SU-DHL-6 (cell line): ENCODE measurements at regions not wholly inside any gene's neighbourhood (a gene's known extent, or its start where the extent isn't known, plus 50 kb on each side); places are given as distances from the start of the nearest gene placed in this dataset.

Source experiments
- H2AFZ ChIP-seq: fragments of 200-600 bp; sonication (generic); 2 replicates; pipeline ENCODE4 v1.6.1; 2014; ENCODE audit warnings: low read depth, mild to moderate bottlenecking, moderate library complexity, mixed read lengths, antibody characterized with exemption, low read length; ENCODE audit not compliant: severe bottlenecking
- H3F3A ChIP-seq: fragments of 200-600 bp; shearing (Covaris generic); 2 replicates; pipeline ENCODE4 v1.6.0; 2016; ENCODE audit warnings: antibody characterized with exemption, mild to moderate bottlenecking; ENCODE audit not compliant: insufficient read depth
- H3K27ac ChIP-seq: fragments of 200-600 bp; sonication (generic); 2 replicates; pipeline ENCODE4 v1.5.1; 2016; ENCODE audit warnings: low read depth, mild to moderate bottlenecking, low read length, moderate library complexity, mixed read lengths
- H3K27me3 ChIP-seq: fragments of 200-600 bp; sonication (generic), shearing (Covaris generic); 2 replicates; pipeline ENCODE4 v1.6.0; 2014; ENCODE audit warnings: mild to moderate bottlenecking, low read length
- H3K36me3 ChIP-seq: fragments of 200-600 bp; sonication (generic); 2 replicates; pipeline ENCODE4 v1.6.1; 2014; ENCODE audit warnings: mild to moderate bottlenecking, low read length, mixed read lengths
- H3K4me2 ChIP-seq: fragments of 300-600, 200-600 bp; shearing (Covaris generic), sonication (generic); 2 replicates; pipeline ENCODE4 v1.6.0; 2014; ENCODE audit warnings: low read length, low read depth, mild to moderate bottlenecking; ENCODE audit not compliant: poor library complexity, severe bottlenecking
- H3K4me3 ChIP-seq: fragments of 200-600 bp; sonication (generic); 2 replicates; pipeline ENCODE4 v1.5.1; 2014; ENCODE audit warnings: antibody characterized with exemption, low read length, mild to moderate bottlenecking, mixed read lengths; ENCODE audit not compliant: insufficient read depth, poor library complexity, severe bottlenecking
- H3K79me2 ChIP-seq: fragments of 200-600 bp; sonication (generic); 2 replicates; pipeline ENCODE4 v1.6.1; 2014; ENCODE audit warnings: mild to moderate bottlenecking, low read length, moderate library complexity; ENCODE audit not compliant: insufficient read depth
- H3K9ac ChIP-seq: fragments of 200-600 bp; sonication (generic); 2 replicates; pipeline ENCODE4 v1.7.0; 2014; ENCODE audit warnings: mild to moderate bottlenecking, low read length
- H3K9me2 ChIP-seq: fragments of 200-600 bp; sonication (generic); replicated peaks from 2 replicates; pipeline ENCODE4 v1.6.1; 2014; ENCODE audit warnings: low read length; ENCODE audit not compliant: insufficient read depth
- H3K9me3 ChIP-seq: fragments of 200-600 bp; sonication (generic); 2 replicates; pipeline ENCODE4 v1.6.1; 2014; ENCODE audit warnings: low read length, mixed read lengths; ENCODE audit not compliant: insufficient read depth
- H4K20me1 ChIP-seq: fragments of 200-600 bp; sonication (generic); 2 replicates; pipeline ENCODE4 v1.6.1; 2014; ENCODE audit warnings: low read depth, mild to moderate bottlenecking, antibody characterized with exemption, low read length, moderate library complexity, mixed read lengths
- CTCF ChIP-seq: fragments of 200-600 bp; sonication (generic); IDR thresholded peaks from one replicate; pipeline ENCODE4 v1.5.1; 2017; ENCODE audit warnings: antibody characterized with exemption, mild to moderate bottlenecking, low read length, moderate library complexity; ENCODE audit not compliant: insufficient read depth, poor library complexity, severe bottlenecking
- EZH2phosphoT487 ChIP-seq: fragments of 200-600 bp; sonication (generic), shearing (Covaris generic); conservative IDR thresholded peaks from 2 replicates; pipeline ENCODE4 v1.6.1; 2018; ENCODE audit warnings: mild to moderate bottlenecking, antibody characterized with exemption, low read length, moderate library complexity, mixed read lengths

- no peaks in the 10 kb centered on the region for H3F3A ChIP-seq
- H4K20me1 ChIP-seq, result no peaks in the 10 kb centered on the region
- H3K4me3 ChIP-seq, result no peak overlapping the region
- H3K36me3 ChIP-seq, result no peaks in the 10 kb centered on the region
- H3K79me2 ChIP-seq, result no peaks in the 10 kb centered on the region
- no peak overlapping the region for H3K27ac ChIP-seq
- TF ChIP-seq CTCF, result no peak
- no peak for TF ChIP-seq EZH2phosphoT487
- H3K9me3 ChIP-seq, result no peaks in the 10 kb centered on the region
- no peak overlapping the region for H2AFZ ChIP-seq
- no peak overlapping the region for H3K4me2 ChIP-seq
- no peaks in the 10 kb centered on the region for H3K9me2 ChIP-seq
- no peaks in the 10 kb centered on the region; the same call in 1 of the 2 replicates for H3K27me3 ChIP-seq
- no peak overlapping the region for H3K9ac ChIP-seq
Measured at GRCh38 chr11:45063669-45064068, 82.8 kb upstream of the PRDM11 start.

GRCh38 chr11:45067966-45068365 is 78.5 kb upstream of the PRDM11 start:
- Histone ChIP-seq H3K27ac (no peak overlapping the region), H3F3A (no peaks in the 10 kb centered on the region), H3K4me2 (no peak overlapping the region), H3K79me2 (no peaks in the 10 kb centered on the region), H3K4me3 (no peak overlapping the region), H3K9me2 (no peaks in the 10 kb centered on the region), H3K9ac (no peak overlapping the region), H4K20me1 (no peaks in the 10 kb centered on the region), H3K36me3 (no peaks in the 10 kb centered on the region), H2AFZ (no peak overlapping the region), H3K27me3 (no peaks in the 10 kb centered on the region; the same call in 1 of the 2 replicates), H3K9me3 (no peaks in the 10 kb centered on the region)
- TF ChIP-seq CTCF, result no peak
- no peak for TF ChIP-seq EZH2phosphoT487

- Histone ChIP-seq H3K4me2 (no peak overlapping the region), H3F3A (no peaks in the 10 kb centered on the region), H3K27ac (no peak overlapping the region)
Measured at GRCh38 chr11:45071232-45071631, 75.2 kb upstream of the PRDM11 start.

More at GRCh38 chr11:45071232-45071631, 75.2 kb upstream of the PRDM11 start:
- Histone ChIP-seq H3K9me2 (no peaks in the 10 kb centered on the region), H3K36me3 (no peaks in the 10 kb centered on the region), H3K9me3 (no peaks in the 10 kb centered on the region), H3K79me2 (no peaks in the 10 kb centered on the region), H4K20me1 (no peaks in the 10 kb centered on the region), H2AFZ (no peak overlapping the region), H3K4me3 (no peak overlapping the region), H3K27me3 (no peaks in the 10 kb centered on the region), H3K9ac (no peak overlapping the region)
- TF ChIP-seq EZH2phosphoT487, result no peak
- no peak for TF ChIP-seq CTCF
